NAMALWA (cell line): ENCODE measurements at regions not wholly inside any gene's neighbourhood (a gene's known extent, or its start where the extent isn't known, plus 50 kb on each side); places are given as distances from the start of the nearest gene placed in this dataset.

Experiments
- DNase-seq: peaks from one replicate; pipeline ENCODE4 v3.0.0-alpha.2; 2015; ENCODE audit warnings: low spot score

DNA sequence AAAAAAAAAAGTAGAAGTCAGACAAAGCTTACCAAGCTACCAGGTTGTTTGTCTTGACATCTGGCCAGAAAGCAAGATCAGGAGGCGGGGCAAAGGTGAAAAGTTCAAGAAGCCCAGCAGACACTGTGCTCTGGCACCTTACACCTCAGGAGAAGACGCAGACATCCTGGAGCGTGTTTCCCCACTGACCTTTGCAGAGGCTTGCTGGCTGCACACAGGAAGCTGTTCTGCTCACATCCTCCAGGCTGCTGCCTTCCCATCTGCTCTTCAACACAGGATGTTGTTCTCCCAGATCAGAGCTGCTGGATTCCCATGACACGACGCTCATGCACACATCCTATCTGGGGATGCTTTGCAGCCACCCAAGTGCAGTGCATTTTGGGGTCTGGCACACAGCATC lies 174.4 kb upstream of the KIAA1217 start:
- DNase-seq, result no peak

- no peak for DNase-seq
These were observed 173.2 kb upstream of the KIAA1217 start for GRCh38 chr10:24035761-24036160.

DNA sequence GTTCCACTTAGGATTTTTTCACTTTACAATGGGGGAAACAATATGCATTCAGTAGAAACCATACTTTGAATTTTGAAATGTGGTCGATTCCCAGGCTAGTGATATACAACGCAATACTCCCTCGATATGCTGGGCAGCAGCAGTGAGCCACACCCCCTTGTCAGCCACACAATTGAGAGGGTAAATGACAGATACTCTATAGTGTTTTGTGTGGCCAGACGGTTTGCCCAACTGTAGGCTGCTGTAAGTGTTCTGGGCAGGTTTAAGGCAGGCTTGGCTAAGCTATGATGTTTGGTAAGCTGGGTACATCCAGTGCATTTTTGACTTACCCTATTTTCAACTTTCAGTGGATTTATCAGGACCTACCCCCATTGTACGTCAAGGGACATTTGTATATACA lies 169.6 kb upstream of the KIAA1217 start:
- DNase-seq, result no peak

GRCh38 chr10:24039897-24040296 lies 169.0 kb upstream of the KIAA1217 start:
- DNase-seq, result no peak

DNA sequence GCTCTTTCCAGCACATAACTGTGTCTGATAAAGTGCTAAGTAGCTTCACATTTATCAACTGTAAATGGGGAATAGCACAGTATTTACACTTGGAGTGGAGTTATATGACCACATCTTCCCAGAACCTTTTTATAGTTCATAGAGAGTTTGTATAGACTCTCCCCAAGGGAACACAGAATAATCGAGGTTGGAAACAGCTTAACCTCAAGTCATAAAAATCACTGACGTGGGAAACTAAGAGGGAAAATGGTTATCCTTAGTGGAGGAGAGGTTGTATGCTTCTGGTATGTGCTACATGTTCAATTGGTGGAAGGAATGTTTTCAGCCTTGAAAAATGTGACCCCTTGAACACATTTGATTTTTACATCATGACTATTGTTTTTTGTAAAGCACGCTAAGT lies 167.9 kb upstream of the KIAA1217 start:
- no peak for DNase-seq

DNA sequence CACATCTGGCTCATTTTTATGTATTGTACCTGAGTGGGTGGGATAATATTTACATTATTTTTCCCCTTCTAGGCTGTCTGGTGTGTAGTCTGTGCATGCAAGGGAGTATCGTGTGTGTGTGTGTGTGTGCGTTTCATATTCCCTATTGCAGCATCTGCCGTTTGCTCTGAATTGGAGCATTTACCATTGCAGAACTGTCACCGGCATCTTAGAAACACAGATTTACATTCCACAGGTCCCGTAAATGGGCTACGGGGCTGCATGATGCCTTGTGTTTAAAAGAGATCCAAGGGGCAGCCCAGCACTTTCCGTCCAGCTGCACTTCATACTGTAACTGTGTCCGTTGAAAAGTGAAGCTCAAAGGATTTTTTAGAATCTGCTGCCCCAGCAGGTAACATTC lies 167.1 kb upstream of the KIAA1217 start:
- DNase-seq, result no peak

DNA sequence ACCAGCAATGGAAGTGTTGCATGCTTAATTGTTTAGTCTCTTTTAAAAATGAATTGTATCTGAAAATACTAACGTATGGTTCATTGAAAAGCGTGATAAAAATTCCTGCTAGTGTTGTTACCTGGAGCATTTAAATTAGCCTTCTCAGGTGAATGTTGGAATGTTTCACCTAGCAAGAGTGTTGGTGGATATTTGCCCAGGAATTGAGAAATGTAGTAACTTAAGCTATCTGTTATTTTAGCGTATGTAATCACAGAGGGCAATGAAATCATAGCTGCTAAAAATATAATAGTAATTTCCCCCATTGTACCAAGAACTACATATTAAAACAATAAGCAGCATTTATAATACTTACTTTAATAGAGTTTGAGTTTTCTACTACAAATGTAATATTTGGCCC lies 166.1 kb upstream of the KIAA1217 start:
- DNase-seq, result no peak

DNA sequence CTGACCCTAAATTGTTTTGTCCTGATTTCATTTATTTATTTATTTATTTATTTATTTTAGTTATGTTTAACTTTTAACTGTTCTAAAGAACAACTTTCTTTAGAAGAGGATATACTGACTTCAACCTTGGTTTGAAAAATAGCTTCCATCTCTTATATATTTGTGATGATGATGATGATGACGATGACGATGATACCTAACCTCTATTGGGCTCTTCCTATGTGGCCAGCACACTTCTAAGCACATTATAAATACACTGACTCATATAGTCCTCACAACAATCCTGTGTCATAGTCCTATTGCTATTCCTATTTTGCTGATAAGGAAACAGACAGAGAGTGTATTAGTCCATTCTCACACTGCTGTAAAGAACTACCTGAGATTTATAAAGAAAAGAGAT lies 162.9 kb upstream of the KIAA1217 start:
- no peak for DNase-seq

DNA sequence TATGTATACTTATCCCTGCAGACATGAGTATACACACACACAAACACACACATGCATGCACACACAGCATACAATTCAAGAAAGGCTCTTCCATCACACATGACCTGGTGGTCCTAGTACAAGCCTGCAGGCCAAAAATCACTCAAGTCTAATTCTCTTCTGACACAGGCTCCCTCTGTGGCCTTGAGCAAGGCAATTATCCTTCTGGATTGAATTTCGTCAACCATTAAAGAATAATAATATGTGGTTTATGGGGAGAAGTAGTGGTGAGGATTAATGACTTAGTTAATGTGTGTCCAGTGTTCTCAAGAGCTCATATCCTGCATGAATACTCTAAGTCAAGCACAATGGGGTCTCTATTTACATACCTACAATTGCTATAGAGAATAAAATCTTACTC lies 161.8 kb upstream of the KIAA1217 start:
- DNase-seq, result no peak

- DNase-seq, result no peak
These were observed 154.5 kb upstream of the KIAA1217 start for GRCh38 chr10:24054421-24054820.

GRCh38 chr10:24080207-24080606 lies 128.7 kb upstream of the KIAA1217 start:
- DNase-seq, result no peak

GRCh38 chr10:24086296-24087086 lies 122.4 kb upstream of the KIAA1217 start:
- DNase-seq, result no peak

DNA sequence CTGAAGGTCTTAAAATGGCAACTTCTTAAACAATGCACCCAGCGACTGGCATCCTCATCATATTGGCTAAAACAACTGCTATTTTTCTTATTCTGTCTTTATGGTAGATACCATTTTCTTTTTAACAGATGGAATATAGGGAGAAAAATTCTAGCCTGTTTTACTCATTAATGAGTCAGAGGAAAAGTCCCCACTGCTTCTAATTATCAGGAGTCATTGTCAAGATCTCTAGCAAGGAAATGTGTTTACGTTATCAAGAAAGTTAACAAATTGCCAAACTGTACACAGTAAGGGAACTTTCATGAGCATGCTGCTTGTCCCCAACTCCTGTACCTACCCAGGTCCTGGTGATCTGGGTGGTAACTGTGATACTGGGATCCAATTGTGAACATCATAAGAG lies 117.7 kb upstream of the KIAA1217 start:
- no peak for DNase-seq

GRCh38 chr10:24096281-24096680 lies 112.7 kb upstream of the KIAA1217 start:
- DNase-seq, result no peak

- no peak for DNase-seq
These were observed 111.2 kb upstream of the KIAA1217 start for GRCh38 chr10:24097751-24098207.

- no peak for DNase-seq
These were observed 104.0 kb upstream of the KIAA1217 start for GRCh38 chr10:24104895-24105294.

- no peak for DNase-seq
These were observed 95.0 kb upstream of the KIAA1217 start for GRCh38 chr10:24113901-24114300.

DNA sequence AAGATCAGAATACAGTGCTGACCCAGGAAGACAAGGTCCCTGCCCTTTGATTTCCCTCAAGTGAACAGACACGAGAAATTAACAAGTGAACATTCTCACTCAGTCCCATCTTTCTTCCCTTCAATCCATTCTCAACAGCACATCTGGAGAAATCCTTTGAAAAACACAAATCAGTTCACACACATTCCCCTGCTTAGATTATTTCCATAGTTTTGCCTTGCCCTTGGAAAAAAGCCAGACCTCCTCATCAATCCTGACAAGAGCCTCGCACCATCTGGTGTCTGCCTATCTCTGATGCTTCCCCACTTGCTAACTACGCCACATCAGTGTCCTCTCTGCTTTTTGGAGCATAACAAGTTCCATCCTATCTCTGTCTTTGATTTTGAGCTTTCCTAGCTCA lies 94.4 kb upstream of the KIAA1217 start:
- DNase-seq, result no peak

DNA sequence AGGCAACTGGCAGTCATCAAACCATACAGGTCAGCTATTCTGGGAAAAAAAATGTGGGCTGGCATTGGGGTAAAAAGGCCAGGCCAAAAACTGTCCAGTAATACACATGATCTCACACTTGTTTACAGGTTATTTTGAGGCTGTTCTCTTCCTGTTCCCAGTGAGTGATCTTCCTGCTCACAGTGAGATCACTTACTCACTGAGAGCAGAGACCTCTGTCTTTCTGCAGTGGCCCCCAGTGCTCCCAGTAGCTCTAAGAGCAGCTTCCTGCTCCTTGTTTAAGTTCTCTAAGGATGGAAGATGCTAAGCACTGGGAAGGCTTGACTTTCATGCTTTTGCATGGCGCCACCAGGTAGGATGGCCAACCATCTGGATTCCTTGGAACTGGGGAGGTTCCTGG lies 93.5 kb upstream of the KIAA1217 start:
- DNase-seq, result no peak

- DNase-seq, result no peak
These were observed 90.7 kb upstream of the KIAA1217 start for GRCh38 chr10:24118246-24118645.

DNA sequence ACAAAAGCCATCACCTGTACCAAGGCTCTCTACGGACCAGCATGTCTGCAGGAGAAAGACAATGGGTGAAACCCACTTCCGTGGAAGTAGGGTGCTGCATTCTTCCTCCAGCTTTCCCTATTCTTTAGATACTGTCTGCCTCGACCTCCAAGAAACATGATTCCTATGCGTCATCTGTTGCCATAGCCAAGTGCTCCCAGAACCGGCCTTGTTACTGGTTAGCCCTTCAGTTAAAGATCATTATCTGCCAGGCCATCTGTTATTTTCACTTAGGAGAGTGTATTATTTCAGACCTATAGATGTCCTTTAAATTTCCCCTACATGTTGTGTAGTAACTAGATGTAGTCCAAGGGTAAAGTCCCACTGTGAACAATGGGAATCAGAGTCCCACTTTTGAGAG lies 89.0 kb upstream of the KIAA1217 start:
- no peak for DNase-seq

- no peak for DNase-seq
These were observed 88.3 kb upstream of the KIAA1217 start for GRCh38 chr10:24120646-24121045.

GRCh38 chr10:24127516-24127915 lies 81.4 kb upstream of the KIAA1217 start:
- no peak for DNase-seq

GRCh38 chr10:24128066-24128730 lies 80.7 kb upstream of the KIAA1217 start:
- no peak for DNase-seq
